GM19324 (cell line): ENCODE measurements at regions not wholly inside any gene's neighbourhood (a gene's known extent, or its start where the extent isn't known, plus 50 kb on each side); places are given as distances from the start of the nearest gene placed in this dataset.
"Not testable (repeated sequence)": the region's sequence is repeated elsewhere in the genome, so short reads cannot be mapped to it uniquely, and the experiment has no call there.

ENCODE experiments used
- ATAC-seq: cut with Tn5 transposase; IDR thresholded peaks from one replicate; pipeline ENCODE4 v1.9.1; 2021; ENCODE audit warnings: mild to moderate bottlenecking, moderate library complexity; ENCODE audit not compliant: unreplicated experiment, low FRiP score

DNA sequence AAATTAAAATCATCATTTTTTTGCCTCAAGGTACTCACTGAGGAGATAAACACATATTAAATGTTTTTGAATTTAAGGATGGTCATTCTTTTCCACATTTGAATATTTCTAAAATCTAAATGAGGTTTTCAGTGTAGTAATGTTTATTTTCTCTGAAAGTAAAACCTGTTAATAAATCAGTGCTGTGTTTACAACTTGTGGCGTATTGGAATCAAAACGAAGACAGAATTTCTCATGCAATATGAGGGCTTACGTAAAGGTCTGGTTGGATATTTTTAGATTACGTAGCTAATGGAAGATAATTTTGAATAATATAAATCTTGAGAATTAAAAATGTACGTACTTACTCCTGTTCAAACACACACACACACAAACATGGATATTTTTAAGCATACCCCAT lies 106.8 kb upstream of the LUZP2 start:
- no peak for ATAC-seq

- no peak for ATAC-seq
These were observed 106.1 kb upstream of the LUZP2 start for GRCh38 chr11:24390762-24391161.

DNA sequence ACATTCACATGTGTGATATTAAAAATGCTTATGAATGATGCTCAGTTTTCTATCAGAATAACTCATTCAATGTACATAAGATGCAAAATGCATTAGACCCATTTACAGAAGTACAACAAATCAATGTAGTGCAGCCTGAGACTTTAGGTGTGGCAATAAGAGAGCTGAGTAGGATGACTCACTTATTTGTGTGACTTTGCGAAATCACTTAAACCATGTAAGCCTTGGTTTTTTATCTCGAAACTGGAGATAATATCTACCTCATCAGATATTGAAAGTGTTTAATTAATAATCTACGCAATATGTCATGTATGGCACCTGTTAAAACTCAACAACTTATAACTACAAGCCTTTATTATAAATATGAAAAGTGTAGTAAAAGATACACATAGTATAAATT lies 105.7 kb upstream of the LUZP2 start:
- no peak for ATAC-seq

GRCh38 chr11:24400059-24400665 lies 96.7 kb upstream of the LUZP2 start:
- ATAC-seq: no peak

- ATAC-seq: no peak
These were observed 90.5 kb upstream of the LUZP2 start for GRCh38 chr11:24406389-24406788.

DNA sequence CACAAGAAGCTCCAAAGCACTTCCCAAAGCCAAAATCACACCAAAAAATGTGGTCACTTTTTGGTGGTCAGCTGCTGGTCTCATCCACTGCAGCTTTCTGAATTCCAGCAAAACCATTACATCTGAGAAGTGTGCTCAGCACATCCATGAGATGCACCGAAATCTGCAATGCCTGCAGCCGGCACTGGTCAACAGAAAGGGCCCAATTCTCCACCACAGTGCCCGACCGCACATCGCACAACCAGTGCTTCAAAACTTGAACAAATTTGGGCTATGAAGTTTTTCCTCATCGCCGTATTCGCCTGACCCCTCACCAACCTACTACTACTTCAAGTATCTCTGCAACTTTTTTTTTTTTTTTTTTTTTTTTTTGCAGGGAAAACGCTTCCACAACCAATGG lies 89.9 kb upstream of the LUZP2 start:
- ATAC-seq: no peak

GRCh38 chr11:24407733-24408132 lies 89.1 kb upstream of the LUZP2 start:
- ATAC-seq: no peak

- no peak for ATAC-seq
These were observed 88.7 kb upstream of the LUZP2 start for GRCh38 chr11:24408202-24408601.

DNA sequence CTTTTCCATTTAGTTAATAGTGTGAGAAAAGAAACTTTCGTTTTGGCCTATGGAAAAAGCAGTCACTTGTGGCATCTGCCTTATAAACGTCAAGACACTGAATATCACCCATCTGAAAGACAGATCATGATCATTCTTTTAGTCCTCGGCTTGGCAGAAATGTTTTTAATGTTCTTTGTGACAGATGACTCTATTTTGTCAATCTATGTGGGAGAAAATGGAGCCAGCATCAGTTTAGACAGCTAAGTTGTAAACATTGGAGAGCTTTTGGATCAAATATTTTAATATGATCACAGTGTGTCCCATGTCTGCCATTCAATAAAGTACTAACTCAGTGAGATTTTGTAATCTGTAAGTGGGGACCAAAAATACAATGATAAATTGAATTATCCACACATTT lies 85.1 kb upstream of the LUZP2 start:
- ATAC-seq: no peak

GRCh38 chr11:24412722-24413121 lies 84.1 kb upstream of the LUZP2 start:
- ATAC-seq: no peak

DNA sequence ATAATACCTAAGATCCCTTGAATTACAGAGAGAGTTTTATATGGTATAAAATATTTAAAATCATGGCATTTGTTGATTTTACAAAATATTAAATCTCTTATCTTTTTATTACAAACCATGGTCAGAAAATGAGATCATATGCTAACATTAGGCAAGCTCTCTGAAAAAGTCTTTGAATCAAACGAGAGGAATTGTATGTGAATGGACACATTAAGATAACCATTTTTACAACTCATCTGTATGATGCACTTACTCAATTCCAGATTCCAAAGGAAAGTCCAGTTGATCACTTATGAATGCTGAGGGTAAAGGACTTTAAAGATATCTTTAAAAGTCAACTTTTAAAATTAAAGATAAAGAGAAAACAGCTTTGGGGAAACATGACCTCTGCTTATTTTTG lies 83.5 kb upstream of the LUZP2 start:
- ATAC-seq: no peak

DNA sequence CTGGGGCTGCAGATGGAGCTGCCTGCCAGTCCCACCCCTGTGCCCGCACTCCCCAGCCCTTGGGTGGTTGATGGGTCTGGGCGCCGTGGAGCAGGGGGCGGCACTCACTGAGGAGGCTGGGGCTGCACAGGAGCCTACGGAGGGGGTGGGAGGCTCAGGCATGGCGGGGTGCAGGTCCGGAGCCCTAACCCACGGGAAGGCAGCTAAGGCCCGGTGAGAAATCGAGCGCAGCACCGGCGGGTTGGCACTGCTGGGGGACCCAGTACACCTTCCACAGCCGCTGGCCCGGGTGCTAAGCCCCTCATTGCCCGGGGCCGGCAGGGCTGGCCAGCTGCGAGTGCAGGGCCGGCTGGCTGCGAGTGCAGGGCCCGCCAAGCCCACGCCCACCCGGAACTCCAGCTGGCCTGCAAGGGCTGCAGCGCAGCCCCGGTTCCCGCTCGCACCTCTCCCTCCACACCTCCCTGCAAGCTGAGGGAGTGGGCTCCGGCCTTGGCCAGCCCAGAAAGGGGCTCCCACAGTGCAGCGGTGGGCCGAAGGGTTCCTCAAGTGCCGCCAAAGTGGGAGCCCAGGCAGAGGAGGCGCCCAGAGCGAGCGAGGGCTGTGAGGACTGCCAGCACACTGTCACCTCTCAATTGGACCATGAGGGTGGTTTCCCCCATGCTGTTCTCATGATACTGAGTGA lies 80.8 kb upstream of the LUZP2 start:
- not testable (repeated sequence) for ATAC-seq

- no peak for ATAC-seq
These were observed 75.1 kb upstream of the LUZP2 start for GRCh38 chr11:24421766-24422165.

- no peak for ATAC-seq
These were observed 74.5 kb upstream of the LUZP2 start for GRCh38 chr11:24422376-24422775.

DNA sequence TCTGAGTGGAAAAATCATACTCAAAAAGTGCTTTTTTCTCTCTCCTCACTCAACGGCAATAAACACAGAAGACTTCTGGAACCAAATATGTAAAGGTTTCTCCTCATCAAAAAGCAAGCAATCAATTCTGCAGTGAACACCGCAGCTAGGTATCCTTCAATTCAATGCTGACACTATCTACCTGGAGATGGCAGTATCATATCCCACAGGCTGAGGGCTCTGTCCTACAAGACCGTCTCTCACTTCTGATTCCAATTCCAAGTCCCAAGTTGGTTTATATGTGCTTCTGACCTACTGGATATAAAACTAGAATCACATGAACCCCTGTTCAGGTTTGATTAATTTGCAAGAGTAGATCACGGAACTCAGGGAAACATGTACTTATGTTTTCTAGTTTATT lies 59.7 kb upstream of the LUZP2 start:
- no peak for ATAC-seq
